Fibroblast of lung (primary cell): ENCODE measurements at regions not wholly inside any gene's neighbourhood (a gene's known extent, or its start where the extent isn't known, plus 50 kb on each side); places are given as distances from the start of the nearest gene placed in this dataset.
"Not testable (repeated sequence)": the region's sequence is repeated elsewhere in the genome, so short reads cannot be mapped to it uniquely, and the experiment has no call there.

Source experiments
- CTCF ChIP-seq, 2 donors: IDR thresholded peaks in 1 of 2; conservative IDR thresholded peaks in 1 of 2; 1 replicate in 1 of 2; 2 replicates in 1 of 2; pipeline ENCODE4 v1.5.1; 2011 to 2012; ENCODE audit warnings: low read length in 2 of 2, control low read depth in 1 of 2, inconsistent platforms in 1 of 2, low read depth in 1 of 2, mild to moderate bottlenecking in 1 of 2
- EZH2 ChIP-seq: IDR thresholded peaks from 2 replicates; pipeline ENCODE4 v1.5.1; 2012; ENCODE audit warnings: low read length, control low read depth, mild to moderate bottlenecking; ENCODE audit errors: missing control alignments

- TF ChIP-seq CTCF (conservative IDR thresholded peaks at IDR 0.05 in 1 of 2, IDR thresholded peaks at IDR 0.05 in 1 of 2; ENCODE audit: low read depth in 1 of 2, low read length in 2 of 2); EZH2: not testable (repeated sequence)
These were observed 52.1 kb upstream of the TMEM45B start for GRCh38 chr11:129763569-129763968.
